HG03196 (cell line): ENCODE measurements at regions not wholly inside any gene's neighbourhood (a gene's known extent, or its start where the extent isn't known, plus 50 kb on each side); places are given as distances from the start of the nearest gene placed in this dataset.

Source experiments
- ATAC-seq: cut with Tn5 transposase; IDR thresholded peaks from one replicate; pipeline ENCODE4 v1.9.1; 2021; ENCODE audit not compliant: unreplicated experiment

- no peak for ATAC-seq
These were observed 266.3 kb downstream of the TPBG start for GRCh38 chr6:82629921-82630320.

- ATAC-seq, result no peak
These were observed 278.1 kb downstream of the TPBG start for GRCh38 chr6:82641677-82642076.

GRCh38 chr6:82645536-82646230 is 282.1 kb downstream of the TPBG start:
- ATAC-seq, result no peak

GRCh38 chr6:82646231-82646615 is 282.6 kb downstream of the TPBG start:
- no peak for ATAC-seq

- ATAC-seq, result no peak
These were observed 288.3 kb downstream of the TPBG start for GRCh38 chr6:82651845-82652335.

- ATAC-seq, result no peak
These were observed 315.6 kb downstream of the TPBG start for GRCh38 chr6:82679232-82679631.

DNA sequence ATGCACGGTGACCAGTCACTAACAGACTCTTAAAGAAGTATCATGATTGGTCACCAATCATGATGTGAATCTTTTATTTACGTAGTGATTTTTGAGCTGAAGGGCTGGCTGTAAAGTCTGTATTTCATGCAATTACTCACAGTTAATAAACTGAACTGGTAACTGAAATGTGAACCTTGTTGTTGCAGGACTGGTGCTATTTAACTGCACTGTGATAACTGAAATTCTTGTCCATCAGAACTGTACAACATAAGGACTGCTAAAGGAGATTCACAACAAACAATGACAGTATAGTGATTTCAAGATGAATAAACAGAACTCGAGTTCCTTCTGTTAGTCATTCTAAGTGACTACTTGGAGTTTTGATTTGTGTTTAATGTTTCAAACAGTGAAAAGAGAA is 316.6 kb downstream of the TPBG start:
- no peak for ATAC-seq

- no peak for ATAC-seq
These were observed 317.6 kb downstream of the TPBG start for GRCh38 chr6:82681119-82681714.

- ATAC-seq, result no peak
These were observed 323.1 kb downstream of the TPBG start for GRCh38 chr6:82686719-82687118.

GRCh38 chr6:82687855-82688254 is 324.2 kb downstream of the TPBG start:
- no peak for ATAC-seq

DNA sequence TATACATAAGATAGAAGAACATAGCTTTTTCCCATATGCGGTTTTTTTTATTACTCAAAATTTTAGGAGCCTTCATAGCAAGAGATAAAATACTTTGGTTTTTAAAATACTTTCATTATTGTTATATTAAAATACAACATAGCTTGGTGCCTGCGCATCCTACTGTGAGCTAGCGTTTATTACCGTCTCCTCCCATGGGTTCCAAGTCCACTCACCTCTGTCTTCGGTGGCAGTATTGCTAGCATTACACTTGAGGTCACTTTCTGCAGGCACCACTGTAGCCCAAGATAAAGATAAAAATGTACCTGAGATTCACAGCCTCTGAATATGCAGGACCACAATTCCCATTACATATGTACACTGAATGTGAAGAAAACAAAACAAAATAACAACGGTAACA is 326.7 kb downstream of the TPBG start:
- no peak for ATAC-seq

- no peak for ATAC-seq
These were observed 328.4 kb downstream of the TPBG start for GRCh38 chr6:82691997-82692396.

- no peak for ATAC-seq
These were observed 329.5 kb downstream of the TPBG start for GRCh38 chr6:82693094-82693493.

DNA sequence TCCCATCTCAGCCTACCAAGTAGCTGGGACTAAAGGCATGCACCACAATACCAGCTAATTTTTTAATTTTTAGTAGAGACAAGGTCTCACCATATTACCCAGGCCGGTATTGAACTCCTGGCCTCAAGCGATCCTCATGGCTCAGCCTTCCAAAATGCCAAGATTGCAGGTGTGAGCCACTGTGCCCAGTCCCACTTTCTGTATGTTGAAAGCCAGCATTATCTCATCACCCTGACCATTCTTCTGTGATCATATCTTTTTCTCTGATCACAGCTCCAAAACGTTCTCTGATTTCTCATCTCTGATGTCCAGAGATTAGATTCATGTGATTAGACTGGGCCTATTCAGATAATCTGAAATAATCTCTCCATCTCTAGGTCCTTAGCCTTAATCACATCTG is 337.7 kb downstream of the TPBG start:
- no peak for ATAC-seq

DNA sequence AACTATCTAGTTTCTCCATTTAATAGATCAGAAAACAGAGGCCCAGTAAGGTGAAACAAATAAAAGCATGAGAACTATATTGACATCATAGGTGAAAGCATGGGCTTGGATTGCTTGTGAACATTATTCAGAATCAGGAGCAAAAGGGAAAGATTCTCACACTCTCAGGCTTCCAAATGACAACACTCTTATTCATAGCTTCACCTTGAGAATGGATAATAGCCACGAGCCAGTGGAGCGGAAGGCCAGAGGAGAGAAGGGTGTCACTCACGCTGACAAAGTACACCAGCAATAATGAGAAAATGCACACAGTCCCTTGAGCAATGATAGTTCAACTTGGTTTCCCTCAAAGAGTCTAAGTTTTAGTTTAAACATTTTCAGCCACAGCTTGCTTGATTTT is 339.0 kb downstream of the TPBG start:
- no peak for ATAC-seq

GRCh38 chr6:82703230-82703629 is 339.6 kb downstream of the TPBG start:
- no peak for ATAC-seq

DNA sequence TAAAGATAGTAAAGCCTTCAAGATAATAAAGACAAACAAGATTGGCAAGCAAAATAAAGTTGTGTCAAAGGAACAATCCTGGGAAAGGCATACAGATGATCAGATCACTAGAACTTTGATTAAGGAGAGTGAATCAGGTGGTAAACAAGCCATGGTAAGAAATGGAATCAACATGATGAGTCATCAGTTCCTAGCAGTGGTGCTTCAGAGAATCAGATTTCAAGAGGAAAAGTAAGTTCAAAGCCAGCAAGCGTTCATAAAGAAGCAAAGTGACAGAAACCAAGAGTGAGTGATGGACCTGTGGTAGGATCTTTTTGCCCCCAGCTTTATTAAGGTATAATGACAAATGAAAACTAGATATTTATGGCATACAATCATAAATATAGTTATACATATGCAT is 340.4 kb downstream of the TPBG start:
- ATAC-seq, result no peak

DNA sequence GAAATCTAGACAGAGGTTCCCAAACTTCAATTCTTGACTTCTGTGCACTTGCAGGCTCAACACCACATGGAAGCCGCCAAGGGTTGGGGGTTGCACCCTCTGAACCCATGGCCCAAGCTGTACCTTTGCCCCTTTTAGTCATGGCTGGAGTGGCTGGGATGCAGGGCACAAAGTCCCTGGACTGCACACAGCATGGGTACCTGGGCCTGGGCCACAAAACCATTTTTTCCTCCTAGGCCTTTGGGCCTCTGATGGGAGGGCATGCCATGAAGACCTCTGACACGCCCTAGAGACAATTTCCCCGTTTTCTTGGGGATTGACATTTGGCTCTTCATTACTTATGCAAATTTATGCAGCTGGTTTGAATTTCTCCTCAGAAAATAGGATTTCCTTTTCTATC is 342.0 kb downstream of the TPBG start:
- ATAC-seq, result no peak

DNA sequence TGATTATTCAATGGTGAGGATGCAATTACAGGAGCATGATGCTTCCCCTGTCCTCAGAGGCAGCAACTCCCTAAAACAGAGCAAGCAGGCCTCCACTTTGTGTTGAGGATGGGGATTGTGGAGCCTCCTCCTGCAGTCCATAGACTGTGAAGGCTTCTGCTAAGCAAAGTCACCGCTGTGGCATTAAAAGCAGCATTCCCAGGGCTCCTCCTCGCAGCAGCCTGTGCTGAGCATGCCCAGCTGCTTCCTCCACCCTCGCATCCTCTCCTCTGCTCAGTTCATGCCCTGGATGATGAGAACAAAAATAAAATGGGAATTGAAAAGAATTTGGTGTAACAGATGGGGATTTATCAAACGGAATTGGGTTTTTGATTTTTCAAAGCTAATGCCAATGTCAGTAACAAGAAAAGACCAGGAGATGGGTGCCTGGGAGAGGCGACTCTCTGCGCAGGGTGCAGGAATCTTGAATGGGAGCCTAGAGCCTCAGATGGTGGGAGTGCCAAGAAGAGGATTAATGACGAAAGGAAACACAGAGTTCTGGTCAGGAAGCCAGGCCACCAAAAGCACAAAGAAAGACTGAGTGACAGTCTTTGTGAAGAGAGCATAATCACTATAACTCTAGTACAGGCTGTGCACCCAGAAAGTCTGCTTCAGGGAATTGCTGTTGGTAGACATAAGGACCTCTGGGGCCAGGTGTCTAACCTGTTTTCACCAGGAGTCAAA is 347.6 kb downstream of the TPBG start:
- no peak for ATAC-seq

DNA sequence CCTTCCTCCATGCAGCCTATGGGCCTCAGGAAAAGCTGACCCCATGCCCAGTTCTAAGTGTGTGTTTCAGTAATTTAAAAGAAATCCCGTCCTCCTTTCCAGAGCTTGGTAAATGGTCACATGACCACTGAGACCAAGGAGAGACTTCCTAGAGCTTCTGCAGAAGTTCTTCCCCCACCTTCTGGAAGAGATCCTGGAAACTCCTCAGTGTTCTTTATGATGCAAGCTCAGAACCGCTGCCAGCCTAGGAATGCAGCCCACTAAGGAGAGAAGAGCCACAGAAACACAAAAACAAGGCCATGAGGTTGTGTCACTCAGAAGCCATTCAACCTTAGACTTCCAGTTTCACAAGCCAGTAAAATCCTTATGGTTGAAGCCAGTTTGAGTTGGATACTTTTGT is 348.4 kb downstream of the TPBG start:
- no peak for ATAC-seq

DNA sequence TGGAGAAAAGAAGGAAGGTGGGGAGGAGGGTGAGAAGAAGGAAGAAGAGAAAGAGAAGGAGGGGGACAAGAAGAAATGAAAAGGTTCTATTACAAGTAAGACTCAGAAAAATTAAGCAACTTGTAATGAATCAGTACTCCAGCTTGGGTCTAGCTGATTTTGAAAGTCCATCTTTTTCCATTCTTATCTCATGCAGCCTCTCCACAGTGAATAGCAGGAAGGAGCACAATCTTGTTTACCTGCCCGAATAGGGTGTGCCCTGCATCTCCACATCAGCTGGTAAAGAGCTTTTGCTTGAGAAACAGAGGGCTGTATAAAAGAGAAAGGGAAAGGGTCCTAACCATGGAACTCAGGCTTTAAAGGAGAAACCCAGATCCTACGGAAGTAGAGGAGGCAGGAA is 348.8 kb downstream of the TPBG start:
- ATAC-seq, result no peak

GRCh38 chr6:82712826-82713225 is 349.2 kb downstream of the TPBG start:
- no peak for ATAC-seq
